ENCODE measurements at regions not wholly inside any gene's neighbourhood (a gene's known extent, or its start where the extent isn't known, plus 50 kb on each side); places are given as distances from the start of the nearest gene placed in this dataset.

DNA sequence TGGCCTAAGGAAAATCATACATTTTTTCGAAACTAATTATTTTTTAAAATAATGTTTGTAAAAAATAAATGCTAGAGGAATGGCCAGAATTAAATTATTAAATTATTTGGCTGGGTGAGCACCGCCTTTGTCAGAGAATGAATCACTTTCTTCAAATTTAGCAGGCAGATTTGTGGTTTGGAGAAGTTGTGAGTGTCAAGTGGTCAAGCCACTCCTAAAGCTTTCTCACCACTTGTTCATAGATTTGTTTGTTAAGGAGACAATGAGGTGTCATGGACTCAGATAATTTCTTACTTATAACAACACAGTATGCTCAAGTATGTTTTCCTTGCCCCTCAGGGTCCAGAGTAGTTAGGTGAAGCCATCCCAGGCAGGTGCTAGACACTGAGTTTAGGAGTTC is 196.2 kb downstream of the TUSC7 start:
- Histone ChIP-seq H3K9me3 (replicated peaks) (no peaks in the 10 kb centered on the region), H3K36me3 (no peaks in the 10 kb centered on the region), H3K27me3 (ENCODE audit: low read depth) (no peaks in the 10 kb centered on the region), H3K4me3 (no peak overlapping the region), H3K27ac (replicated peaks) (no peak overlapping the region), H3K4me1 (no peaks in the 10 kb centered on the region)
- TF ChIP-seq, protein P1, sequence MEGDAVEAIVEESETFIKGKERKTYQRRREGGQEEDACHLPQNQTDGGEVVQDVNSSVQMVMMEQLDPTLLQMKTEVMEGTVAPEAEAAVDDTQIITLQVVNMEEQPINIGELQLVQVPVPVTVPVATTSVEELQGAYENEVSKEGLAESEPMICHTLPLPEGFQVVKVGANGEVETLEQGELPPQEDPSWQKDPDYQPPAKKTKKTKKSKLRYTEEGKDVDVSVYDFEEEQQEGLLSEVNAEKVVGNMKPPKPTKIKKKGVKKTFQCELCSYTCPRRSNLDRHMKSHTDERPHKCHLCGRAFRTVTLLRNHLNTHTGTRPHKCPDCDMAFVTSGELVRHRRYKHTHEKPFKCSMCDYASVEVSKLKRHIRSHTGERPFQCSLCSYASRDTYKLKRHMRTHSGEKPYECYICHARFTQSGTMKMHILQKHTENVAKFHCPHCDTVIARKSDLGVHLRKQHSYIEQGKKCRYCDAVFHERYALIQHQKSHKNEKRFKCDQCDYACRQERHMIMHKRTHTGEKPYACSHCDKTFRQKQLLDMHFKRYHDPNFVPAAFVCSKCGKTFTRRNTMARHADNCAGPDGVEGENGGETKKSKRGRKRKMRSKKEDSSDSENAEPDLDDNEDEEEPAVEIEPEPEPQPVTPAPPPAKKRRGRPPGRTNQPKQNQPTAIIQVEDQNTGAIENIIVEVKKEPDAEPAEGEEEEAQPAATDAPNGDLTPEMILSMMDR (IDR thresholded peaks at IDR 0.05; ENCODE audit: borderline replicate concordance), result no peak
- intact Hi-C loops (cut with micrococcal nuclease), result no loop called here
- DNase-seq, result no peak

DNA sequence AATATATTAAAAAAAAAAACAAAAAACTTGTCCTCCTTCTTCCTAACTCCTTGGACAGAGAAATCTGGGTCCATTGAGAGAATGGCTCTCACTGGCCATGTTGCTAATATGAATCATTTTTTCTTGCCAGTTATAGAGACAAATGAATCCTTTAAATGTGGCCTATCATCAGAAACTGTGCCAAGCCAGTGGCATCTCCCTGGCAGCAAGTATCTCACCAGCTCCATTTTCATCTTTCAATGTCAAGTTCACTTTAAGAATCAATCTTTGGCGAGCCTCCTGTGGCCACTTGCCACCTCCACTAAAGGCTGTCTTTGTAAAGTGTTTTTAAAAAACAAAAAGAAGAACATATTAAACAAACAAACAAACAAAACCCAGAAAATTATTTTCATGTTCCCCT is 202.5 kb downstream of the TUSC7 start:
- Histone ChIP-seq H3K36me3 (no peaks in the 10 kb centered on the region), H3K4me3 (no peak overlapping the region), H3K27me3 (ENCODE audit: low read depth) (no peaks in the 10 kb centered on the region), H3K4me1 (no peaks in the 10 kb centered on the region), H3K9me3 (replicated peaks) (no peaks in the 10 kb centered on the region), H3K27ac (replicated peaks) (no peak overlapping the region)
- TF ChIP-seq, protein P1 (IDR thresholded peaks at IDR 0.05; ENCODE audit: borderline replicate concordance), result no peak
- no peak for DNase-seq
- intact Hi-C loops (cut with micrococcal nuclease), result no loop called here

DNA sequence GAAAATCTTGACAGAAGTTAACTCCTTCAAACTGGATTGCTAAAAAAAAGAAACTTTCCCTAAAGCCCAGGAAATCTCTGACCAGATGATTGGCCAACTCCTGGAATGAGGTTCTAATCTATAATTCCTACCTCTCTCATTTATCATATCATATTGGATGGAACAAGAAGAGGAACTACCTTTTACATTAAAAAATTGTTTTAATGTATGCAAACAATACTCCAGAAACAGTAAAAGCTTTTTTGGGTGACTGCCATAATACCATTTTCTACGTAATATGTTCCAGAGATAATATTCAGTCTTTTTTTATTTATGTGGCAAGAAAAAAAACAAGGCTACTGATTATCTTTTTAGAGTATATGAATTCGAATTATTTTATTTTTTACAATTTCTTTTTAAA is 204.4 kb downstream of the TUSC7 start:
- TF ChIP-seq, protein P1 (IDR thresholded peaks at IDR 0.05; ENCODE audit: borderline replicate concordance), result no peak
- no peak overlapping the region for H3K4me3 ChIP-seq
- no peak overlapping the region for H3K27ac ChIP-seq (replicated peaks)
- intact Hi-C loops (cut with micrococcal nuclease), result no loop called here
- H3K4me1 ChIP-seq, result no peaks in the 10 kb centered on the region
- H3K9me3 ChIP-seq (replicated peaks), result no peaks in the 10 kb centered on the region
- no peaks in the 10 kb centered on the region for H3K36me3 ChIP-seq
- no peaks in the 10 kb centered on the region for H3K27me3 ChIP-seq (ENCODE audit: low read depth)
- DNase-seq, result no peak

DNA sequence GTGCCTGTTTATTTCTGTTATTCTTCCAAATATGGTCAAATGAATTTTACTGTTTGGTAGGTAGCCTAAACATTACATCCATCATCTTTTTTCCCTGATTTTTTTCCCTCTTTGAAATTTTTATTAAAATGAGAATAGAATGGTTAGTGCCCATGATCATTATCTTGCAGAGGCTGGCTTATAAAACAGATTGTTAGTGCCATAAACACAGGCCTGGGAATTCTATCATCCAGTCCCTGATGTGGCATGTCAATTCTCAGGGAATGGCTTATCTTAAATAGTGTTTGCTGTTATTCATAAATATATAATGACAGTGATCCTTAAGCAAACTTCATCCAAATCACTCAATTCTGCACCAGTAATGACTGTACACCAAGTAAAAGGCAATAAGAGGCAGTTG is 207.3 kb downstream of the TUSC7 start:
- intact Hi-C loops (cut with micrococcal nuclease), result no loop called here
- peaks cover 1% of the 10 kb centered on the region for H3K9me3 ChIP-seq (replicated peaks)
- no peak for DNase-seq
- no peaks in the 10 kb centered on the region for H3K36me3 ChIP-seq
- H3K4me3 ChIP-seq, result no peak overlapping the region
- no peaks in the 10 kb centered on the region for H3K4me1 ChIP-seq
- TF ChIP-seq, protein P1 (IDR thresholded peaks at IDR 0.05; ENCODE audit: borderline replicate concordance), result no peak
- no peaks in the 10 kb centered on the region for H3K27me3 ChIP-seq (ENCODE audit: low read depth)
- no peak overlapping the region for H3K27ac ChIP-seq (replicated peaks)

DNA sequence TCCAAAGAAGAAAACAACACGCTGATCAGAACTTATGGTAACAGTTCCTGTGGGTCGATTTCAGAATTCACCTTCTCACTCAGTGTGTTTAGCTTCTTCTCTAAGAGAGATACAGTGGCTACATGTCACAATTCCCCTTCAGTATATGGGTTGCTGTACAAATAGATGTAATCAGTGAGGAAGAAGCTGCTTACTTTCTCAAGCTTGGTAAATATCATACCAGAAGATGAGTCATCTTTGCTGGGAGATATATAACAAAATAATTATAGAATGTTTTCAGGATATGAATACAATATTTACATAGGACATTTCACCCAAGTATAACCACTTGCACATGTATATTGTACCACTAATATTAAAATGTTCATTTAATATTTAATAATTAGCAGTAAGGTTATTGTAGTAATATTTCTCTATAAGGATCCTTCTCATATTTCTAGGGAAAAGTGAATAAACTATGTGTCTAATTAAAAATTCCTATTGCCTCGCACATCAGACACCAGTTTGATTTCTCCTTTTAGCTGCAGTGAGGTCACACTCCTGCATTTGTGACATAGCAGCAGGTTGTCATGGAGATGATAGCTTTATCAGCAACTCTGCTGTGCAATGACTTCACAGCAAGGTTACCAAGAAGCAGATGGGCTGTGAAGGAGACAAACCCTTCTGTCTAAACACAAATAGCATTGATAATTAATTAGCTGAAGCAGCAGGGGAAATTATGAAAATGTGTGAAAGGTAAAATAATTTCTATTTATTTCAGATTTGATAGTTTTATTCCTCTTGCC is 211.4 kb downstream of the TUSC7 start:
- Histone ChIP-seq H3K36me3 (no peaks in the 10 kb centered on the region), H3K27ac (replicated peaks) (no peak overlapping the region), H3K4me1 (no peaks in the 10 kb centered on the region), H3K27me3 (ENCODE audit: low read depth) (no peaks in the 10 kb centered on the region), H3K4me3 (no peak overlapping the region), H3K9me3 (replicated peaks) (peaks cover 39% of the 10 kb centered on the region)
- no peak for DNase-seq
- TF ChIP-seq, protein P1 (IDR thresholded peaks at IDR 0.05; ENCODE audit: borderline replicate concordance), result no peak
- intact Hi-C loops (cut with micrococcal nuclease), result no loop called here
